SK-N-SH treated with all-trans-retinoic acid at 6 μM for 48 hours (cell line): ENCODE measurements at regions not wholly inside any gene's neighbourhood (a gene's known extent, or its start where the extent isn't known, plus 50 kb on each side); places are given as distances from the start of the nearest gene placed in this dataset.

Experiments
- ATAC-seq: fragments of 200-7000 bp; cut with Tn5 transposase; 3 replicates; pipeline ENCODE4 v1.9.1; 2020; ENCODE audit warnings: mild to moderate bottlenecking, moderate library complexity
- ARNTL ChIP-seq: fragments of 450-650 bp; formaldehyde crosslinking; IDR thresholded peaks from 2 replicates; pipeline ENCODE4 v1.5.0; 2020; ENCODE audit warnings: low read depth, mild to moderate bottlenecking, moderate library complexity, borderline replicate concordance
- ESRRG ChIP-seq: fragments of 250-450 bp; sonication (Bioruptor Pico); IDR thresholded peaks from 2 replicates; pipeline ENCODE4 v1.6.1; 2021; ENCODE audit warnings: mild to moderate bottlenecking
- GLIS3 ChIP-seq: fragments of 250-450 bp; sonication (Bioruptor Pico); IDR thresholded peaks from 2 replicates; pipeline ENCODE4 v1.5.0; 2020; ENCODE audit warnings: mild to moderate bottlenecking, moderate library complexity
- ISL1 ChIP-seq: fragments of 250-450 bp; sonication (Bioruptor Pico); IDR thresholded peaks from 2 replicates; pipeline ENCODE4 v2.1.2; 2022; ENCODE audit warnings: mild to moderate bottlenecking, moderate library complexity
- OSR1 ChIP-seq: fragments of 250-450 bp; sonication (Bioruptor Pico); IDR thresholded peaks from 2 replicates; pipeline ENCODE4 v1.8.0; 2022; ENCODE audit warnings: moderate library complexity, mild to moderate bottlenecking, inconsistent platforms
- PPARA ChIP-seq: fragments of 250-450 bp; sonication (Bioruptor Pico); IDR thresholded peaks from 2 replicates; pipeline ENCODE4 v1.5.0; 2020; ENCODE audit warnings: mild to moderate bottlenecking, borderline replicate concordance
- TOX ChIP-seq: fragments of 250-450 bp; sonication (Bioruptor Pico); IDR thresholded peaks from 2 replicates; pipeline ENCODE4 v1.8.0; 2021; ENCODE audit warnings: mild to moderate bottlenecking, moderate library complexity, borderline replicate concordance
- ZC3H10 ChIP-seq: fragments of 250-450 bp; sonication (Bioruptor Pico); IDR thresholded peaks from 2 replicates; pipeline ENCODE4 v1.5.1; 2021; ENCODE audit warnings: mild to moderate bottlenecking, moderate library complexity
- ZNF70 ChIP-seq: fragments of 450-650 bp; formaldehyde crosslinking; IDR thresholded peaks from 2 replicates; pipeline ENCODE4 v1.5.0; 2020; ENCODE audit warnings: mild to moderate bottlenecking, moderate library complexity
- TF ChIP-seq, protein P1 (sequence below): fragments of 250-450 bp; sonication (Bioruptor Pico); IDR thresholded peaks from 2 replicates; pipeline ENCODE4 v1.5.0; 2020; ENCODE audit warnings: mild to moderate bottlenecking, moderate library complexity
- TF ChIP-seq, protein P2 (sequence below): fragments of 250-450 bp; sonication (Bioruptor Pico); IDR thresholded peaks from 2 replicates; pipeline ENCODE4 v1.8.0; 2020; ENCODE audit warnings: mild to moderate bottlenecking, moderate library complexity, borderline replicate concordance
- TF ChIP-seq, protein P3 (sequence below): fragments of 250-450 bp; sonication (Bioruptor Pico); IDR thresholded peaks from 2 replicates; pipeline ENCODE4 v1.8.0; 2021; ENCODE audit warnings: low read depth, mild to moderate bottlenecking, moderate library complexity, borderline replicate concordance

DNA sequence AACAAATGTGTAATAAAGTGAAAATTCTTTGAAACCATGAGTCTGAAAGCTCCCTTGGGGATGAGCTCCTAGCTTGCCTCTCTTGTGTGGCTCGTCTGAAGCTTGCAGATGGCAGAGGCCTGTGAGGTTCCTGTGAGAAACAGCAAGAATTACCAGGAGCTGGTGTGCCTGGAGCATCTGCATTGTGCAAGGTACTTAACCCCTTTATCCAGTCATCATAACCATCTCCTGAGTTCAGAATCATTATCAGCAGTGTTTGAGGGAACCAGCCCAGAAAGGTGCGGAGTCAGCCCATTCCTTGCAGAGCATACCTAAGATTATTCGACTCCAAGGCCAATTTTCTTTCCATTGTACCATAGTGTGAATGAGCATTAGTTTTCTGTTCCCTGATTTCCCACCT is 51.7 kb upstream of the TRA2B start (continued):
- TF ChIP-seq, protein P1, sequence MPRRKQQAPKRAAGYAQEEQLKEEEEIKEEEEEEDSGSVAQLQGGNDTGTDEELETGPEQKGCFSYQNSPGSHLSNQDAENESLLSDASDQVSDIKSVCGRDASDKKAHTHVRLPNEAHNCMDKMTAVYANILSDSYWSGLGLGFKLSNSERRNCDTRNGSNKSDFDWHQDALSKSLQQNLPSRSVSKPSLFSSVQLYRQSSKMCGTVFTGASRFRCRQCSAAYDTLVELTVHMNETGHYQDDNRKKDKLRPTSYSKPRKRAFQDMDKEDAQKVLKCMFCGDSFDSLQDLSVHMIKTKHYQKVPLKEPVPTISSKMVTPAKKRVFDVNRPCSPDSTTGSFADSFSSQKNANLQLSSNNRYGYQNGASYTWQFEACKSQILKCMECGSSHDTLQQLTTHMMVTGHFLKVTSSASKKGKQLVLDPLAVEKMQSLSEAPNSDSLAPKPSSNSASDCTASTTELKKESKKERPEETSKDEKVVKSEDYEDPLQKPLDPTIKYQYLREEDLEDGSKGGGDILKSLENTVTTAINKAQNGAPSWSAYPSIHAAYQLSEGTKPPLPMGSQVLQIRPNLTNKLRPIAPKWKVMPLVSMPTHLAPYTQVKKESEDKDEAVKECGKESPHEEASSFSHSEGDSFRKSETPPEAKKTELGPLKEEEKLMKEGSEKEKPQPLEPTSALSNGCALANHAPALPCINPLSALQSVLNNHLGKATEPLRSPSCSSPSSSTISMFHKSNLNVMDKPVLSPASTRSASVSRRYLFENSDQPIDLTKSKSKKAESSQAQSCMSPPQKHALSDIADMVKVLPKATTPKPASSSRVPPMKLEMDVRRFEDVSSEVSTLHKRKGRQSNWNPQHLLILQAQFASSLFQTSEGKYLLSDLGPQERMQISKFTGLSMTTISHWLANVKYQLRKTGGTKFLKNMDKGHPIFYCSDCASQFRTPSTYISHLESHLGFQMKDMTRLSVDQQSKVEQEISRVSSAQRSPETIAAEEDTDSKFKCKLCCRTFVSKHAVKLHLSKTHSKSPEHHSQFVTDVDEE (CRISPR knock-in tag): no peak
- TF ChIP-seq, all 23 proteins: peak for 0

DNA sequence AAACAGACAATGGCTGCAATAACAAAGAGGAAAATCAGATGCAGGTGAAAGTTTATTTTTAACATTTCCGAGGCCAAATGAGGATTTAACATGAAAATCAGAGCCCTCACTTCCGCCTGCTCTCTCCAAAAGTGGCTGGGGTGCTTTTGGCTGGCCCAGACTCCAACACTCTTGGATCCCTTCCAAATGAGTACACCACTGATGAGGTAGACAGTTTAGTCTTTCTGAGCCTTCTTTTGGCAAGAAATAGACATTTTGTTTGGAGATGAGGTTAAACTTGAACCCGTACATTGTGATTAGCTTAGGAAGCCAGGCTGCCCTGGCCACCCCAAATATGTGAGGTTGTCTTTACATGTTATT is 51.0 kb upstream of the TRA2B start:
- TF ChIP-seq, protein P2, sequence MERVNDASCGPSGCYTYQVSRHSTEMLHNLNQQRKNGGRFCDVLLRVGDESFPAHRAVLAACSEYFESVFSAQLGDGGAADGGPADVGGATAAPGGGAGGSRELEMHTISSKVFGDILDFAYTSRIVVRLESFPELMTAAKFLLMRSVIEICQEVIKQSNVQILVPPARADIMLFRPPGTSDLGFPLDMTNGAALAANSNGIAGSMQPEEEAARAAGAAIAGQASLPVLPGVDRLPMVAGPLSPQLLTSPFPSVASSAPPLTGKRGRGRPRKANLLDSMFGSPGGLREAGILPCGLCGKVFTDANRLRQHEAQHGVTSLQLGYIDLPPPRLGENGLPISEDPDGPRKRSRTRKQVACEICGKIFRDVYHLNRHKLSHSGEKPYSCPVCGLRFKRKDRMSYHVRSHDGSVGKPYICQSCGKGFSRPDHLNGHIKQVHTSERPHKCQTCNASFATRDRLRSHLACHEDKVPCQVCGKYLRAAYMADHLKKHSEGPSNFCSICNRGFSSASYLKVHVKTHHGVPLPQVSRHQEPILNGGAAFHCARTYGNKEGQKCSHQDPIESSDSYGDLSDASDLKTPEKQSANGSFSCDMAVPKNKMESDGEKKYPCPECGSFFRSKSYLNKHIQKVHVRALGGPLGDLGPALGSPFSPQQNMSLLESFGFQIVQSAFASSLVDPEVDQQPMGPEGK (CRISPR knock-in tag): no peak
- TF ChIP-seq GLIS3 (CRISPR knock-in tag): no peak
- TF ChIP-seq OSR1: no peak
- no peak for TF ChIP-seq ESRRG (CRISPR knock-in tag)
- TF ChIP-seq, protein P3, sequence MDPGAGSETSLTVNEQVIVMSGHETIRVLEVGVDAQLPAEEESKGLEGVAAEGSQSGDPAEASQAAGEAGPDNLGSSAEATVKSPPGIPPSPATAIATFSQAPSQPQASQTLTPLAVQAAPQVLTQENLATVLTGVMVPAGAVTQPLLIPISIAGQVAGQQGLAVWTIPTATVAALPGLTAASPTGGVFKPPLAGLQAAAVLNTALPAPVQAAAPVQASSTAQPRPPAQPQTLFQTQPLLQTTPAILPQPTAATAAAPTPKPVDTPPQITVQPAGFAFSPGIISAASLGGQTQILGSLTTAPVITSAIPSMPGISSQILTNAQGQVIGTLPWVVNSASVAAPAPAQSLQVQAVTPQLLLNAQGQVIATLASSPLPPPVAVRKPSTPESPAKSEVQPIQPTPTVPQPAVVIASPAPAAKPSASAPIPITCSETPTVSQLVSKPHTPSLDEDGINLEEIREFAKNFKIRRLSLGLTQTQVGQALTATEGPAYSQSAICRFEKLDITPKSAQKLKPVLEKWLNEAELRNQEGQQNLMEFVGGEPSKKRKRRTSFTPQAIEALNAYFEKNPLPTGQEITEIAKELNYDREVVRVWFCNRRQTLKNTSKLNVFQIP (CRISPR knock-in tag): no peak
- TF ChIP-seq, protein P1 (CRISPR knock-in tag): no peak
- no peak for TF ChIP-seq PPARA (CRISPR knock-in tag)

DNA sequence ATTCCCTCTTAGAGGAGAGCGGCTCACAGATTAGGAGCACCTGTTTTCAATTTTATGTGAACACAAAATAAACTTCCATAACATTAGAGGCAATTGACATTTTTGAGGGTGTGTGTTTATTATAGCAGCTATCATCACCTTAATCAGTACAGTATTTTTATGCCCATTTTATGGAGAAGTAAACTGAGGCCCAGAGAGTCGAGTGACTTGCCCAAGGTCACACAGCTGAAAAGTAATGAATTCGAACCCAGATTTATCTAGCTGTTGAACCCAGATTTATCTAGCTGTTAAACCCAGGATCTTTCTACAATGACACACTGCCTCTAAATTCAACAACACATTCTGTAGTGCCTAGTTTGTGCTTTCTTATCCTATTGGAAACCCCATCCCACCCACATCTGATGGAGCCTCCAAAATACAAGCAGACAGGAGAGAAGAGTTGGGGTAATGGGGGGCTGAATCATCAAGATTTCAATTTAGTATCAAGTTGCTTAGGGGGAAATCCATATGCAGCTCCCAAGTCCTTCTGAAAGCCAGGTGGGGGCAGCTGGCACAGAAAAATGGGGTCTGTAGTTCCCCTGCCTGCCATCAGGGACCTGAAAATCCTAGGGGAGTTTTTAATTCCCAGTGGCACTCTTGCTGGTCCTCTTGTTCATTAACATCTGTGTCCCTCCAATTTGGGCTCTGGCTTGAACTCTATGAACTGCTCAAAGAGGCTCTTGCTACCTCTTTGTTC is 50.4 kb upstream of the TRA2B start:
- no peak for ATAC-seq
- TF ChIP-seq ISL1 (CRISPR knock-in tag) (no peak), ZC3H10 (no peak), TOX (CRISPR knock-in tag) (no peak), ZNF70 (CRISPR knock-in tag) (no peak), ARNTL (CRISPR knock-in tag) (no peak), ESRRG (CRISPR knock-in tag) (no peak)
- TF ChIP-seq, protein P3 (CRISPR knock-in tag): no peak

More for the DNA sequence above, 51.0 kb upstream of the TRA2B start:
- no peak for ATAC-seq
